Spleen (tissue), 7 donors: ENCODE measurements at regions not wholly inside any gene's neighbourhood (a gene's known extent, or its start where the extent isn't known, plus 50 kb on each side); places are given as distances from the start of the nearest gene placed in this dataset.

Source experiments
- POLR2A ChIP-seq, 3 donors: fragments of 450-650 bp; IDR thresholded peaks; one replicate each; pipeline ENCODE4 v1.5.1; 2017; ENCODE audit warnings: antibody characterized with exemption in 3 of 3, mild to moderate bottlenecking in 1 of 3
- TF ChIP-seq, protein P1 (sequence below), 11 experiments: fragments of 200-600 bp in 7 of 11; fragments of 450-650 bp in 4 of 11; sonication (generic) in 4 of 11; IDR thresholded peaks in 8 of 11; conservative IDR thresholded peaks in 3 of 11; 1 replicate in 7 of 11; 2 replicates in 4 of 11; pipeline versions ENCODE4 v1.4.0 to v1.8.0; 2016 to 2021; ENCODE audit warnings: antibody characterized with exemption in 11 of 11, inconsistent platforms in 4 of 11, mild to moderate bottlenecking in 1 of 11
- donor health status: DM: no; HTN: no; CAD: no; lungs with moderate emphysema.
- donor health status: DM: no; HTN: no; CAD: no.
- donor health status: DM: no; HTN: no; CAD: no.

DNA sequence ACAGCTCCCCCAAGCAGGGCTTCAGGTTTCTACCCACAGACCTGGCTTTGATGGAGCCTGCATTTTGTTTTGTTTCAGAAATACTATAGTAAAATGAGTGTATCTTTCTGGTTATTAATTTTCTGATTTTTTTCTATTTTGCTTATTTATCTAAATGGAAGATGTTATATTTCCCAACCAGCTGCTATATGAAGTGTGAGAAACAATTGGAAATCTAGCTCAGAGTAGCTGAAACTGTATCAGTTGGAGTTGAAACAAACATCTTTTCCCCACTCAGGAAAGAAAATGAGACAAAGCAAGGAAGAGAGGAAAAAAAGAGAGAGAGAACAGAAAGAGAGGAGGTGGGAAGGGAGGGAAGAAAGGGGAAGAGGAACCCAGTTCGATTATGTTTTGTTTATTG is 358.5 kb upstream of the ZNF507 start:
- TF ChIP-seq, protein P1, sequence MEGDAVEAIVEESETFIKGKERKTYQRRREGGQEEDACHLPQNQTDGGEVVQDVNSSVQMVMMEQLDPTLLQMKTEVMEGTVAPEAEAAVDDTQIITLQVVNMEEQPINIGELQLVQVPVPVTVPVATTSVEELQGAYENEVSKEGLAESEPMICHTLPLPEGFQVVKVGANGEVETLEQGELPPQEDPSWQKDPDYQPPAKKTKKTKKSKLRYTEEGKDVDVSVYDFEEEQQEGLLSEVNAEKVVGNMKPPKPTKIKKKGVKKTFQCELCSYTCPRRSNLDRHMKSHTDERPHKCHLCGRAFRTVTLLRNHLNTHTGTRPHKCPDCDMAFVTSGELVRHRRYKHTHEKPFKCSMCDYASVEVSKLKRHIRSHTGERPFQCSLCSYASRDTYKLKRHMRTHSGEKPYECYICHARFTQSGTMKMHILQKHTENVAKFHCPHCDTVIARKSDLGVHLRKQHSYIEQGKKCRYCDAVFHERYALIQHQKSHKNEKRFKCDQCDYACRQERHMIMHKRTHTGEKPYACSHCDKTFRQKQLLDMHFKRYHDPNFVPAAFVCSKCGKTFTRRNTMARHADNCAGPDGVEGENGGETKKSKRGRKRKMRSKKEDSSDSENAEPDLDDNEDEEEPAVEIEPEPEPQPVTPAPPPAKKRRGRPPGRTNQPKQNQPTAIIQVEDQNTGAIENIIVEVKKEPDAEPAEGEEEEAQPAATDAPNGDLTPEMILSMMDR (IDR thresholded peaks at IDR 0.05 in 8 of 11, conservative IDR thresholded peaks at IDR 0.05 in 3 of 11), result no peak
- TF ChIP-seq POLR2A (IDR thresholded peaks at IDR 0.05), result no peak
